IMR-90 (cell line): ENCODE measurements at regions not wholly inside any gene's neighbourhood (a gene's known extent, or its start where the extent isn't known, plus 50 kb on each side); places are given as distances from the start of the nearest gene placed in this dataset.

Source experiments
- ATAC-seq: fragments of 200-7000 bp; cut with Tn5 transposase; 2 replicates; pipeline ENCODE4 v1.9.1; 2020; ENCODE audit warnings: low read depth, mild to moderate bottlenecking, moderate library complexity
- BruUV-seq: library from RNA; stranded (reverse); fragments of 400-500 nt; replicated peaks from 2 replicates; lab custom pipeline; 2021; lab: Mats Ljungman, UMichigan
- CTCF ChIA-PET: fragments of 300-600 bp; formaldehyde crosslinking; extraction: SDS; loops from one replicate; lab custom pipeline; 2021; ENCODE audit warnings: antibody characterized with exemption; lab: Yijun Ruan, JAX
- POLR2A ChIA-PET: fragments of 300-600 bp; sonication (Branson Sonifier 250); formaldehyde crosslinking; loops from one replicate; lab custom pipeline; 2022; ENCODE audit warnings: antibody characterized with exemption; ENCODE audit not compliant: unreplicated experiment; lab: Charles Lee
- DNase-seq: peaks from one replicate; pipeline ENCODE4 v3.0.0; 2013
- H2AFZ ChIP-seq: replicated peaks from 2 replicates; pipeline ENCODE3; 2013; ENCODE audit warnings: low read length, mild to moderate bottlenecking; ENCODE audit not compliant: poor library complexity
- H2AK5ac ChIP-seq: 2 replicates; pipeline ENCODE4 v1.6.1; 2013; ENCODE audit warnings: low read depth, low read length, inconsistent platforms
- H2AK9ac ChIP-seq: replicated peaks from 2 replicates; pipeline ENCODE3; 2013; ENCODE audit warnings: mild to moderate bottlenecking, low read depth, low read length, moderate library complexity; ENCODE audit not compliant: poor library complexity
- H2BK120ac ChIP-seq: 2 replicates; pipeline ENCODE4 v1.6.1; 2013; ENCODE audit warnings: low read depth, low read length, inconsistent platforms
- H2BK15ac ChIP-seq: 3 replicates; pipeline ENCODE4 v1.6.1; 2013; ENCODE audit warnings: low read depth, low read length, inconsistent platforms
- H2BK20ac ChIP-seq: 2 replicates; pipeline ENCODE4 v1.6.1; 2013; ENCODE audit warnings: low read depth, mild to moderate bottlenecking, inconsistent platforms, low read length, moderate library complexity
- H2BK5ac ChIP-seq: 2 replicates; pipeline ENCODE4 v1.6.1; 2013; ENCODE audit warnings: mild to moderate bottlenecking, low read depth, low read length, inconsistent platforms; ENCODE audit not compliant: poor library complexity, severe bottlenecking
- H3K14ac ChIP-seq: replicated peaks from 2 replicates; pipeline ENCODE4 v1.6.1; 2013; ENCODE audit warnings: low read depth, low read length, inconsistent platforms
- H3K18ac ChIP-seq: 2 replicates; pipeline ENCODE4 v1.6.1; 2013; ENCODE audit warnings: low read depth, low read length, control low read depth
- H3K23ac ChIP-seq: 2 replicates; pipeline ENCODE4 v1.6.1; 2013; ENCODE audit warnings: low read depth, low read length, inconsistent platforms
- H3K27ac ChIP-seq: 2 replicates; pipeline ENCODE4 v1.5.1; 2013; ENCODE audit warnings: mild to moderate bottlenecking, control low read depth, low read length; ENCODE audit not compliant: insufficient read depth
- H3K27me3 ChIP-seq: 2 replicates; pipeline ENCODE4 v1.6.1; 2013; ENCODE audit warnings: low read length; ENCODE audit not compliant: control insufficient read depth, insufficient read depth
- H3K36me3 ChIP-seq: 2 replicates; pipeline ENCODE4 v1.6.1; 2013; ENCODE audit warnings: low read length, mixed read lengths; ENCODE audit not compliant: control insufficient read depth, insufficient read depth
- H3K4ac ChIP-seq: 2 replicates; pipeline ENCODE4 v1.6.1; 2013; ENCODE audit warnings: low read depth, low read length, inconsistent platforms
- H3K4me1 ChIP-seq: 2 replicates; pipeline ENCODE4 v1.6.1; 2013; ENCODE audit warnings: low read length, mixed read lengths; ENCODE audit not compliant: control insufficient read depth, insufficient read depth
- H3K4me2 ChIP-seq: 2 replicates; pipeline ENCODE4 v1.6.1; 2013; ENCODE audit warnings: low read depth, mild to moderate bottlenecking, control low read depth, low read length, moderate library complexity
- H3K4me3 ChIP-seq: 2 replicates; pipeline ENCODE4 v1.5.1; 2013; ENCODE audit warnings: low read depth, mild to moderate bottlenecking, control low read depth, low read length, moderate library complexity; ENCODE audit not compliant: insufficient read depth
- H3K56ac ChIP-seq: 2 replicates; pipeline ENCODE4 v1.6.1; 2013; ENCODE audit warnings: low read length, inconsistent platforms; ENCODE audit not compliant: insufficient read depth; ENCODE audit errors: extremely low read depth
- H3K79me1 ChIP-seq, 2 experiments: 2 replicates each; pipeline ENCODE4 v1.6.1; 2013; ENCODE audit warnings: low read length in 2 of 2, inconsistent platforms in 1 of 2, low read depth in 1 of 2
- H3K9ac ChIP-seq: 2 replicates; pipeline ENCODE4 v1.6.1; 2013; ENCODE audit warnings: low read depth, low read length, control low read depth
- H3K9me1 ChIP-seq: 2 replicates; pipeline ENCODE4 v1.6.1; 2013; ENCODE audit warnings: low read length, inconsistent platforms; ENCODE audit not compliant: insufficient read depth
- H3K9me3 ChIP-seq: 2 replicates; pipeline ENCODE4 v1.6.1; 2013; ENCODE audit warnings: low read length; ENCODE audit not compliant: control insufficient read depth, insufficient read depth
- H4K20me1 ChIP-seq: 2 replicates; pipeline ENCODE4 v1.6.1; 2013; ENCODE audit warnings: low read length, inconsistent platforms; ENCODE audit not compliant: insufficient read depth
- H4K5ac ChIP-seq: 2 replicates; pipeline ENCODE4 v1.6.1; 2013; ENCODE audit warnings: mild to moderate bottlenecking, low read depth, low read length, control low read depth
- H4K8ac ChIP-seq, 2 experiments: 2 replicates each; pipeline ENCODE4 v1.6.1; 2013; ENCODE audit warnings: low read depth in 2 of 2, low read length in 2 of 2, control low read depth in 1 of 2, inconsistent platforms in 1 of 2
- H4K91ac ChIP-seq: 2 replicates; pipeline ENCODE4 v1.6.1; 2013; ENCODE audit warnings: low read depth, low read length, inconsistent platforms; ENCODE audit not compliant: insufficient read depth
- CEBPB ChIP-seq: IDR thresholded peaks from 2 replicates; pipeline ENCODE4 v1.6.1; 2012; ENCODE audit warnings: low read depth, low read length, improper control_type of control experiment
- CHD1 ChIP-seq: IDR thresholded peaks from 2 replicates; pipeline ENCODE4 v1.6.1; 2012; ENCODE audit warnings: low read depth, low read length, improper control_type of control experiment
- FOS ChIP-seq: fragments of 150-350 bp; IDR thresholded peaks from 2 replicates; pipeline ENCODE4 v1.6.1; 2016; ENCODE audit warnings: low read depth, low read length
- MAFK ChIP-seq: IDR thresholded peaks from 2 replicates; pipeline ENCODE4 v1.6.1; 2012; ENCODE audit warnings: low read depth, low read length, improper control_type of control experiment
- MAZ ChIP-seq: IDR thresholded peaks from 2 replicates; pipeline ENCODE4 v1.6.1; 2012; ENCODE audit warnings: low read depth, mild to moderate bottlenecking, low read length, improper control_type of control experiment, moderate library complexity, borderline replicate concordance
- MXI1 ChIP-seq: IDR thresholded peaks from 2 replicates; pipeline ENCODE4 v1.6.1; 2012; ENCODE audit warnings: low read depth, mild to moderate bottlenecking, low read length, moderate library complexity, borderline replicate concordance
- NFE2L2 ChIP-seq: fragments of 150-350 bp; IDR thresholded peaks from 2 replicates; pipeline ENCODE4 v1.6.1; 2016; ENCODE audit warnings: low read depth, mild to moderate bottlenecking, low read length
- POLR2A ChIP-seq: IDR thresholded peaks from 2 replicates; pipeline ENCODE4 v1.6.1; 2012; ENCODE audit warnings: mild to moderate bottlenecking, low read depth, low read length
- RCOR1 ChIP-seq: IDR thresholded peaks from 2 replicates; pipeline ENCODE4 v1.6.1; 2012; ENCODE audit warnings: mild to moderate bottlenecking, low read length, improper control_type of control experiment; ENCODE audit not compliant: insufficient replicate concordance
- RFX5 ChIP-seq: IDR thresholded peaks from 2 replicates; pipeline ENCODE4 v1.8.0; 2012; ENCODE audit warnings: low read depth, mild to moderate bottlenecking, low read length, moderate library complexity
- SMC3 ChIP-seq: fragments of 150-350 bp; IDR thresholded peaks from 2 replicates; pipeline ENCODE4 v1.6.1; 2016; ENCODE audit warnings: low read depth, mild to moderate bottlenecking, antibody characterized with exemption, low read length, moderate library complexity
- WGBS, 2 experiments: methylation state at CpG; one replicate each; pipeline versions ENCODE4 v1.1.5 to v1.1.7; 2013; ENCODE audit warnings: missing lambda C conversion rate in 2 of 2; ENCODE audit not compliant: insufficient read length in 1 of 2; ENCODE audit errors: extremely low coverage in 2 of 2; 5-methylcytosine and 5-hydroxymethylcytosine counted together
- dilution Hi-C: fragments of 300-500 bp; cut with HindIII; formaldehyde crosslinking; loops from one replicate; pipeline ENCODE4 v1.14.3; 2018; ENCODE audit warnings: low sequenced_read_pairs; ENCODE audit not compliant: unreplicated experiment
- in situ Hi-C: fragments of 300-500 bp; cut with MboI; formaldehyde crosslinking; loops from 3 replicates; pipeline ENCODE4 v1.14.3; 2019; ENCODE audit warnings: low sequenced_read_pairs, inconsistent platforms, mixed read lengths
- intact Hi-C: fragments of 100-400 bp; cut with micrococcal nuclease; formaldehyde crosslinking; loops from 2 replicates; pipeline ENCODE4 v1.10.0; 2022
- TF ChIP-seq, protein P1 (sequence below): fragments of 150-350 bp; IDR thresholded peaks from 2 replicates; pipeline ENCODE4 v1.6.1; 2017; ENCODE audit warnings: mild to moderate bottlenecking, antibody characterized with exemption, low read length, low read depth

DNA sequence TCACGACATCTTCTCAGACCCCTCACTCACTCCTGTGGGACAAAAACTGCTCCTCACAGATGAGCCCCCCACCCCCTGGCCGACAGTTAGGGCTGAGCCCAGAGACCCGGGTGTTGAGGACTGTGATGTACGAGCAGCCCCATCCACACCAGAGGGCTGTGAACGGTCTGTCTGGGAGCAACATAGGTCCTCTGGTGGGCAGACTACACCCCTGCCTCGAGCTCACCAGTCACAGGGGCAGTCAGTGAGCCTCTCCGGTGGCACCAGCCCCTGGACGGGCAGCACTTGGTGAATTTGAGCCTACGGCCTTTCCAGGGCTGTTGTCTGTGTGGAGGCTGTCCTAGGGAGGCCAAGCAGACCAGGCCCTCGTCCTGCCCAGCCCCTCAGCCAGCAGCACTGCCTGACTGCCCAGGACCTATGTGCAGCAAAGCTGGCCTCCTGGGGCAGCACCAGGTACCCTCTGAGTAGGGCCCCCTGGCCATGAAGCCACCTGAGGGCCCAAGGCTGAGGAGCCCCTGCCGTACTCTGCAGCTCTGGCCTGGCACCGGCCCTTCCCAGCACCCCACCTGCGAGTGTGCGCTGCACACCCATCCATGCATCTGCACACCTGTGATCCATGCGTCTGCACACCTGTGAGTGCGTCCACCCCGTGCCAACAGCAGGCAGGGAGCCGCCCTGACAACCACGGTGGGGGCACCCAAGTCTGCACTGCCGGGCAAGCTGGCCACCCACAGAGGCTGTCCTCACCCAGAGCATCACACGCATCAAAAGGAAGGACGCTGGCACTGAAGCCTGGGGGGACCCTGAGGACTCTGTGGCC, 111.6 kb upstream of the NKX1-1 start:
- ChIA-PET POLR2A (no interaction called here), CTCF (no interaction called here)
- H3K9ac ChIP-seq, result no peak overlapping the region
- H3K9me1 ChIP-seq, result no peaks in the 10 kb centered on the region
- H4K20me1 ChIP-seq, result no peaks in the 10 kb centered on the region; the same call in 1 of the 2 replicates
- no peak for ATAC-seq
- no peak overlapping the region for H2BK5ac ChIP-seq
- intact Hi-C loops (no loop called here), dilution Hi-C loops (no loop called here), in situ Hi-C loops (no loop called here)
- no peaks in the 10 kb centered on the region for H3K4me1 ChIP-seq
- H3K14ac ChIP-seq, result no peak overlapping the region
- H3K4me3 ChIP-seq, result no peak overlapping the region
- H3K79me1 ChIP-seq, result no peaks in the 10 kb centered on the region
- 44% methylated on average over 7 of the region's 22 CpGs; no CpG with 5 or more reads in 1 of the 2 experiments for WGBS, 2 experiments
- no peak overlapping the region for H2BK15ac ChIP-seq
- H2AK5ac ChIP-seq, result no peak overlapping the region
- peaks cover 7% of the 10 kb centered on the region; the same call in 1 of the 2 replicates for H3K9me3 ChIP-seq
- H2BK20ac ChIP-seq, result no peak overlapping the region
- no peak overlapping the region for H4K5ac ChIP-seq
- no peak overlapping the region for H4K91ac ChIP-seq
- H3K4ac ChIP-seq, result no peak overlapping the region
- no peak overlapping the region for H2BK120ac ChIP-seq
- no peak overlapping the region for H3K23ac ChIP-seq
- H2AFZ ChIP-seq, result no peak overlapping the region
- no peak for DNase-seq
- H4K8ac ChIP-seq, result no peak overlapping the region
- no peaks in the 10 kb centered on the region for H3K36me3 ChIP-seq
- peaks cover 71% of the 10 kb centered on the region for H3K27me3 ChIP-seq
- H3K4me2 ChIP-seq, result no peak overlapping the region
- H3K27ac ChIP-seq, result no peak overlapping the region
- BruUV-seq, result no TSS peak
- H3K56ac ChIP-seq, result no peak overlapping the region
- H2AK9ac ChIP-seq, result no peak overlapping the region
- TF ChIP-seq MXI1, result no peak
- TF ChIP-seq MAFK, result no peak
- TF ChIP-seq CEBPB, result no peak
- TF ChIP-seq, protein P1, sequence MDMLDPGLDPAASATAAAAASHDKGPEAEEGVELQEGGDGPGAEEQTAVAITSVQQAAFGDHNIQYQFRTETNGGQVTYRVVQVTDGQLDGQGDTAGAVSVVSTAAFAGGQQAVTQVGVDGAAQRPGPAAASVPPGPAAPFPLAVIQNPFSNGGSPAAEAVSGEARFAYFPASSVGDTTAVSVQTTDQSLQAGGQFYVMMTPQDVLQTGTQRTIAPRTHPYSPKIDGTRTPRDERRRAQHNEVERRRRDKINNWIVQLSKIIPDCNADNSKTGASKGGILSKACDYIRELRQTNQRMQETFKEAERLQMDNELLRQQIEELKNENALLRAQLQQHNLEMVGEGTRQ, result no peak
- no peak for TF ChIP-seq NFE2L2
- TF ChIP-seq RCOR1, result no peak
- no peak for TF ChIP-seq RFX5
- no peak for TF ChIP-seq SMC3
- TF ChIP-seq POLR2A, result no peak
- TF ChIP-seq CHD1, result no peak
- no peak for TF ChIP-seq MAZ
- TF ChIP-seq FOS, result no peak
- H3K18ac ChIP-seq, result no peak overlapping the region
